ENCODE measurements at regions not wholly inside any gene's neighbourhood (a gene's known extent, or its start where the extent isn't known, plus 50 kb on each side); places are given as distances from the start of the nearest gene placed in this dataset.
"Not testable (repeated sequence)": the region's sequence is repeated elsewhere in the genome, so short reads cannot be mapped to it uniquely, and the experiment has no call there.

- not testable (repeated sequence) for DNase-seq
These were observed 127.1 kb upstream of the VOPP1 start for GRCh38 chr7:55699450-55699842.

DNA sequence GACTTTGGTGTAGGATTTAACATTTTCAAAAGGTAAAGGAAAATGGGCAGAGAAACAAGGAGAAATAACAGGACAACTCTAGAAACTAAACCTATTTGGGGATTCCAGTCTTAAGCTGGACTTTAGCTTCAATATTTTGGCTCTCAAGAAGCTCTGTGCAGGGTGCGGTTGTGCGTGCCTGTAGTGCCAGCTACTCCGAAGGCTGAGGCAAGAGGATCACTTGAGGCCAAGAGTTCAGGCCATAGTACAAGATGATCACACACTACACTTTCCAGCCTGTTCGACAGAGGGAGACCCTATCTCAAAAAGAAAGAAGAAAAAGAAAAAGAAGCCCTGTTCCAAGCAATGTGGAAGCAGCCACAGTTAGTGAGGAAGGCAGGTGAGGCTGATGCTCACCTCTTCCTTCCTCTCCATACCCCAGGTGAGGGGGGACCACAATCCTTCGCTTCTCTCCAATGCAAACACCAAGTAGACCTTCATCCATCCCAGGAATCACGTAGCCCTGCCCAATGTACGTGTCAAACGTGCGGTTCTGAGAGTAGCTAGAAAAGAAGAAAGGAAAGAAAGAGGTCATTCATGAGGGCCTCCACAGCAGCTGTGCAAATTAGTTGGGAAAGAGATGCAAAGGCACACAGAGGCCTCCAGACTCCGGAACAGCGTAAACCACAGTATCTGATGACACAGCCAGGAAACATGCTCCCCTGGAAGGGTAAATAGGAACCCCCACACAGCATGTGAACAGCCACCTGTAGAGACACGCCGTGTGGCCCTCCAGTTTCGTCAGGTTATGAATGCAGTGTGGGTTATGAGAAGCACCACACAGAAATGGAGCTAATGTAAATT lies 126.5 kb upstream of the VOPP1 start:
- not testable (repeated sequence) for DNase-seq

DNA sequence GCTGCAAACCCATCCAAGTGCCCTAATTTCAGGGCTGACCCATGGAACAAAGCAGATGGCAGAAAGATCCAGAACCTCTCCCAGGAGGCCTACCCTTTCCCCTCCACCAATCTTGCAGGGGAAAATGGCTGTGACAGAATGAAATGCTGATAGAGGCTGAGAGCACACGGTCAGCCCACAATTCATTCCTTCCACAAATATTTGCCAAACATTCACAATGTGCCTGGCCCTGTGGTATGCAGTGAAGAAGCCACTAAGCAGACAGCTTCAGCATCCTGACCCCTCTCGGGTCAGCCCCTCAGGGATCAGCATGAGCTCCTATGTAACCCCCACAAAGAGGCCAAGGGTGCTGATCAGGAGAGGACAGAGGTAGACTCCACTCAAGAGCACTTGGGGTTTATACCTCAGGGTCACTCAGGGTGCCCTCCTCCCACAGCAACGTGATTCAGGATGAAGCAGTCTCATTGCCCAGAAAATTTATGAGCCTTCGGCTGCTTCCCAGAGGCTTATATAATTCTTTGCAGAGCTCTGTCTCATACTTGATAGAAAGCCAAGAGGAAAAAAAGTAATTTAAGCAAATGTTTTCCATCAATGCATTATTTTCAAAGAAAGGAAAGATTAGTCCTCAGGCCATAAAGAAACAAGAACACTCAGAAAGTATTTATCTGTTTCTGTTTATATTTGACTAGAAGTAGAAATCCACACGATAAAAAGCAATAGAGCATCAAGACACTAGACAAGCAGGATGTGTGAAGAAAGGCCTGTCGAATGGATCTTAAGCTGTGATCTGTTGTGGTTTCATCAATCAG lies 123.8 kb upstream of the VOPP1 start:
- DNase-seq = not testable (repeated sequence)

GRCh38 chr7:55694484-55694883 lies 122.2 kb upstream of the VOPP1 start:
- DNase-seq = not testable (repeated sequence)

DNA sequence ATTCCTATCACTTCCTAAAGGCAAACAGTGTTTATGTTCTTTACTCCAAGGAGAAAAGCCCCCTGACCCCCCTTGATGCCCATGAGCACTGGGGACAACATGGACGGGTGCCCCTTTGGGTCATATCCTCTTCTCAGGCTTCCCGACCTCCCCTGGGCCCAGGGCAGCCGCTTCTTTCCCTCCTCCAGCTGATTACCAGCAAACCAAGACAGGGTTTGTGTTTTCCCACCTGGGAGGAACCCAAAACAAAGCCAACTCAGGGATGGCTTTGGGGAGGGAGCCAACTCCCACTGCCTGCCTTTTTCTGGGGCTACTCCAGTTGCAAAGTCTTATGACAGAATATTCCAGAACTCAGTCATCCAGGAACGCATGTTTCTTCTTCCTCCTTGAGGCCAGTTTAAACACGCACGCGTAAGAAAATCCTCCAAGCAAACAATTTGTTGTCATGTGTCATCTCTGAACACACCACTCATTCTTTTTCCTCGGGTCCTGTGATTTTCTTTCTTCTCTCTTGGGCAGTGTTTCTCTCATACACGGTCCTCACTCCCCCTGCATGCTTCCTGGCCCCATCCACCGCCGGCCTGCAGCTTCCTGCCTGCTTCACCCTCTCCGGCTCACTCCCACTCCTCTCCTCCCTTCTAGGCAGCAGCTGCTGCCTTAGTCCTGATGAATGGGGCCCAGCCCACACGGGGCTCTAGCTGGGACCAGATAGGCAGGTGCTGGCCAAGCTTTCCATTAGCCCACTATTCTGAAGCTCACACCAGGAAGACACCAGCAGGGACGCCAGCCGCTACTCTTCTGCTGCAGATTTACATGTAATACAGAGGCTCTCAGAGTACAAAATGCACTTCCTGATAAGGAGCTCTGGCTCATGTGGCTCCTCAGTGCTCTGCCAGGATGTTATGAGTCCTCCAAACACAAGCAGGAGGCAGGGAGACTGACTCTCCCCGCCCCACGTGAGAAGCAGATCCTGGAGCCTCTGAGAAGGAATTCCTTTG lies 116.7 kb upstream of the VOPP1 start:
- DNase-seq = not testable (repeated sequence)

GRCh38 chr7:55688261-55688660 lies 116.0 kb upstream of the VOPP1 start:
- DNase-seq = not testable (repeated sequence)

DNA sequence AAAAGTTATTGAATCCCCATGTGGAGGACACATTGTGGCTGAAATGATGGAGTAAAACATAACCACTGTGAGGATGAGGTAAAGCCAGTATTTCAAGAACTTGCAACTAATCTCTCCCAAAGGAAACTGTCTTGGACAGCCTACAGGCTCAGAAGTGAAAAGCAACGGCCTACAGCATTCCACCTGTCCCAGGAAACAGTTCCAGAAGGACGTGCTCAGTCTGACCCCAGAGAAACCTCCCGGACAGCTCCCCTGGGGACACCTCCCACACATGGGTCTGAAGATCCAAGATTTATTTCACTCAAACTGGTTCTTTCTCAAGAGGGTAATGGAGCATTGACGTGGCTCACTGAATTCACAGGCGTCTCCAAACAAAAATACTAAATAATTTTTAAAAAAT lies 115.0 kb upstream of the VOPP1 start:
- DNase-seq = not testable (repeated sequence)

DNA sequence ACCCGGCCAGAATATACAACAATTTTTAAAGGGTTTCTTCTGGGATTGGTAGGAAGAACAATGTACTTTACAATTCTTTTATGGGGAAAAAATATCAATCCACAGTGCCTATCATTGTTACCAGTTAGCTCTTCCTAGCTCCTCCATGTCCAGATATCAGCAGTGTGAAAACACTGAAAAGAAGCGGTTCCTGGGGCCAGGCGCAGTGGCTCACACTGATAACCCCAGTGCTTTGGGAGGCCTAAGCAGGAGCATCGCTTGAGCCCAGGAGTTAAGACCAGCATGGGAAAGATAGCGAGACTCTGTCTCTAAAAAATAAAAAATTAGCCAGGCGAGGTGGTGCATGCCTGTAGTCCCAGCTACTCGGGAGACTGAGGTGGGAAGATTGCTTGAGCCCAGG lies 114.5 kb upstream of the VOPP1 start:
- DNase-seq = not testable (repeated sequence)

DNA sequence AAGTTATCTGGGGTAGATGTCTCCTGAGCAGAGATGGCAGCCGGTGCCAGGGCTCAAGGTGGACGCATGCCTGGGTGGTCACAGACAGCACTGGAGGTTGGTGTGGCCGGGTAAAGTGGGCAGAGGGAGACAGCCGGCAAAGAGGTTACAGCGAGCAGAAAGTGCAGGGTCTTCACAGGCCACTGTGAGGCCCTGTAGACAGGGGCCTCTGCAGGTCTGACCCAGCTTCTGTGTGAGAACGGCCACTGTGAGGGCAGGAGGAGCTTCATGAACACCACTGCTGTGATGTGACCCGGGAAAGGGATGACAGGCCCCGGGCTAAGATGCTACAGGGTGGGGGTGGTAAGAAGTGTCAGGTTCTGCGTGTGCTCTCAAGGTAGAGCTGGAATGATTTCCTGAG lies 111.2 kb upstream of the VOPP1 start:
- DNase-seq = not testable (repeated sequence)

- DNase-seq = not testable (repeated sequence)
These were observed 103.3 kb upstream of the VOPP1 start for GRCh38 chr7:55675589-55675988.

DNA sequence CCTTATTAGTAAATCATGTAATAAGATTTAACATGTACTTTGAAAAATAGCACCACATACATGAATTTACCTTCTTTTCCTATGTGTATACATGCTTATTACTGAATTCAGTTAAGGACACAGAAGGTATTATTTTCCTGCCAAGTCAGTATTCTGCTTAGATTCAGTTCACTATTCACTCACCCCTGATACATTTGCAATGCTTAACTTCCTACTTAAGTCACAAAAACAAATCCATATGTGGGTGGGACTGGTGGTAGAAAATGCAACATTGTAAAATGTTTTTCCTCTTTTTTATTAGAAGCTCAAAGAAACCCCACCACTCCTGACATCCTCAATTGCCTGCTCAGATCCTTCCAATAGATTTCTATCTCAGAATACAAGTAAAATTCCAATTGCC lies 101.2 kb upstream of the VOPP1 start:
- DNase-seq = not testable (repeated sequence)

- not testable (repeated sequence) for DNase-seq
These were observed 99.8 kb upstream of the VOPP1 start for GRCh38 chr7:55672084-55672483.

GRCh38 chr7:55657654-55658053 lies 85.4 kb upstream of the VOPP1 start:
- DNase-seq = no peak

DNA sequence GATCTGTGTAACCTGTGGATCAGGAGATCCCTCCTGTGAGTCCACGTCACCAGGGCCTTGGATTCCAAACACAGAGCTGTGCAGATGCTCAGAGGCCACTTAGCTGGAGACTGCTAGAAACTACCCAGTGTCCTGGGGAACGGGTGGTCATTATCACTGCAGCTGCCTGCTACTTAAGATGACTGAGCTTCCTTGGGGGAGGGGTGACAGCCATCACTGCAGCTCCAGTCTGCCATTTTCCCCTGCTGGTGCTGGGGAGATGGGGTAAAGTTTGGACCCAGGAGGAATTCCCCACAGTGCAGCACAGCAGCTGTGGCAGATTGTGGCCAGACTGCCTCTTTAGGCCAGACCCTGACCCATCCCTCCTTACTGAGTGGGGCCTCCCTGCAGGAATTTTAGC lies 78.8 kb upstream of the VOPP1 start:
- DNase-seq = no peak

DNA sequence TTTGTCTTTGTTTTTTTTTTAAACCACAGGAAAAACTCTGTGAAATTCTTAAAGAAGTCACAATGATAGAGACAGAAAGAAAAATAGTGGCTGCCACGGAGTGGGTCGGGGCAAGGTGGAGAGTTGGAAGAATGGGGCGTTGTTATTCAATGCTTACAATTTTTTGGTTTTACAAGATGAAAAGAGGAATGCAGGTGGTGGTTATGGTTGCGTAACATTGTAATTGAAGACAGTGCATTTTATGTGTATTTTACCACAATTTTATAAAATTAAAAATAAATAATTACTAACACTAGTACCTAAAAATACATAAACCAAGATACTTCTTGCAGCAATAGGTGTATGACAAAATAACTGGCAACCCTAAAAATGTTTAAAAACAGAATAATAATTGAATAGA lies 76.9 kb upstream of the VOPP1 start:
- no peak for DNase-seq

DNA sequence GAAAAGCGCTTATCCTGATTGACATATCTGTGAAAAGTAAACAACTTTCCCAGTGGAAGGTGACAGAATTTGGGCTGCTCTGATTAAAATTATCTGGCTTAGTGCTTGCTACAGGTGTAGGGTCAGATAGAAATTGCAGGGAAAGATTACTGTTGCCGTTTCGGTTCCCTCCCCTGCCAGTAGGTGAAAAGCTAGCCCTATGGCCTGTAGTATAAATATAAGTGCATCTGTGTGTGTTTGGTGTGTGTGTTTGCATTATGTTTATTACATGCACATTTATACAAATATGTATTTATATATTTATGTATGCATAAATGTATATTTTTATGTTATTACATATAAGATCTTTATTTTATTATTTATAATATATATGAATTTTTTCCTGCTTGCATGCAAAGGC lies 72.3 kb upstream of the VOPP1 start:
- DNase-seq = no peak

DNA sequence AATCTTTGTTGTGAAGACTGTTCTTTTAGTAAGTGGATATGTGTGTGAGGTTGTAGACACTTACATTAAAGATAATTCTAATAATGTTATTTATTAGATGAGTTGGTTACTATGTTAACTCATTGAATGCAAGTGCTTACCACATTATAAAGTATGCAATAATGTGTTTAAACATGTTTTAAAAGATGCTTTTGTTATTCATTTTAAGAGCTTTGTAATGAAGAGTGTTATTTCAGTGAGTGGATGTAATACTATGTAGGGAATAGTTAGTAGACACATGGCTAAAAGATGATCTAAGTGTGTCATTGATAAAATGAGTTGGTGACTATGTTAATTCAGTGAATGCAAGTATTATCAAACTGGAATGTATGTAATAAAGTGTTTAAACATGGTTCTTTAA lies 70.0 kb upstream of the VOPP1 start:
- DNase-seq = no peak

DNA sequence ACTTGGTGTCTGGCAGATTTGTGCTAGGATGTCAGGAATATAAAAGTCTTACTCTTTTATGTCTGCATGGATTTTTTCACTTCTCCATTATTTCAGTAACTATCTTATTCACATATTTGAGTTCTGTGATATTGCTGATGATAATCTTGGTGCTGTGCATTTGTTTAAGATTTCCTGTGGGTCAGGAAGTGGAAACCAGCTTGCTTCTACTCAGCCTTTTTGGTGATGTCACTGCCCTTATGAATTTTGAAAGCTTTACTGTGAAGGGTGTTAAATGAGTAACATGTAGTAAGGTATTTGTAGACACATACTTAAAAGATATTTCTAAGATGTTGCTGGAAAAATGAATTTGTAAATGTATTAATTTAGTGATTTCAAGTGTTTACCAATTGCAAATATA lies 69.5 kb upstream of the VOPP1 start:
- peak; percentile 12 for DNase-seq

DNA sequence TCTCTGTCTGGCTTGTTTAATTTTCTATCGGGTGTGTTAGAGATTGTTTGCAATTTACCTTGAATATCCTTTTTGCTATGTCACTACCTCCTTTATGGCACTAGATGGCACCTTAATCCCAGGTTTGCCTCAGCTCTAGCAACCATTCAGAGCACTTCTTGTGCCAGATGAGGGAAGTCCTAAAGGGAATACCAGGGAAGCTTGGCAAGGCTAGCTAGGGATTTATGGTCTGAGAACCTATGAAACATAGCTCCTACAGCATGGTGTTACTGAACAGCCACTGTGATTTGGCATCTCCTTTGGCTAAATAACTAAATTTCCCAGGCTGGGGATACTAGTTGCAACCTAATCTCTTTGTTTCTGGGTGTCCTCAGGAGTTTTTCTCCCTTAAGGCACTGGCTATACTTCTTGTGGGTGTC lies 69.0 kb upstream of the VOPP1 start:
- DNase-seq = peak; percentile 63

DNA sequence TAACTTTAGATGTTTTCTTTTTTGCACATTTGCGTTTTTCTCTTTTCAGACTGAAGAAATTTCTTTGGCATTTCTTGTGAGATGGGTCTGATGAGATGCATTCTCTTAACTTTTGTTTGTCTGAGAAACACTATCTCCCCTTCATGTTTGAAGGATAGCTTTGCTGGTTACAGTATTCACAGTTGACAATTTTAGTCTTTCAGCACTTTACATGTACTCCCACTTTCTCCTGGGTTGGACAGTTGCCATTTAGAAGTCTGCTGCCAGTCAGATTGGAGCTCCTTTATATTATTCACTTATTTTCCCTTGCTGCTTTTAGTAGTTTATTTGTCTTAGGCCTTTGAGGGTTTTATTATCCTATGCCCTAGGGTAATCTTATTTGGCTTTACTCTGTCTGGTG lies 67.3 kb upstream of the VOPP1 start:
- DNase-seq = no peak

- no peak for DNase-seq
These were observed 56.9 kb upstream of the VOPP1 start for GRCh38 chr7:55629051-55629677.

- DNase-seq = no peak
These were observed 52.5 kb upstream of the VOPP1 start for GRCh38 chr7:55624813-55625212.
